KMS-11 (cell line): ENCODE measurements at regions not wholly inside any gene's neighbourhood (a gene's known extent, or its start where the extent isn't known, plus 50 kb on each side); places are given as distances from the start of the nearest gene placed in this dataset.

ENCODE experiments used
- H2AFZ ChIP-seq: fragments of 200-600 bp; sonication (generic); 2 replicates; pipeline ENCODE4 v1.6.1; 2016; ENCODE audit warnings: antibody characterized with exemption, mixed run types, low read depth
- H3K27ac ChIP-seq: fragments of 200-600 bp; sonication (generic); 2 replicates; pipeline ENCODE4 v1.6.1; 2016; ENCODE audit warnings: mild to moderate bottlenecking, mixed run types
- H3K27me3 ChIP-seq: fragments of 200-600 bp; sonication (generic); 2 replicates; pipeline ENCODE4 v1.6.1; 2017; ENCODE audit warnings: mild to moderate bottlenecking, low read depth, mixed run types, moderate library complexity; ENCODE audit not compliant: insufficient read depth
- H3K36me3 ChIP-seq: fragments of 200-600 bp; sonication (generic); 2 replicates; pipeline ENCODE4 v1.6.1; 2017; ENCODE audit warnings: mild to moderate bottlenecking, mixed run types; ENCODE audit not compliant: insufficient read depth
- H3K4me1 ChIP-seq: fragments of 200-600 bp; sonication (generic); 2 replicates; pipeline ENCODE4 v1.6.1; 2016; ENCODE audit warnings: mild to moderate bottlenecking, low read depth, mixed run types; ENCODE audit not compliant: poor library complexity, severe bottlenecking
- H3K4me2 ChIP-seq: fragments of 200-600 bp; sonication (generic); 2 replicates; pipeline ENCODE4 v1.7.0; 2016; ENCODE audit warnings: mild to moderate bottlenecking, mixed run types
- H3K4me3 ChIP-seq: fragments of 200-600 bp; sonication (generic); IDR thresholded peaks from 2 replicates; pipeline ENCODE4 v1.6.1; 2017; ENCODE audit warnings: low read depth, low read length, mixed read lengths; ENCODE audit not compliant: insufficient read depth
- H3K79me2 ChIP-seq: fragments of 200-600 bp; sonication (generic); 2 replicates; pipeline ENCODE4 v1.6.1; 2016; ENCODE audit warnings: low read depth, mixed run types; ENCODE audit not compliant: insufficient read depth
- H3K9ac ChIP-seq: fragments of 200-600 bp; sonication (generic); 2 replicates; pipeline ENCODE4 v1.6.1; 2016; ENCODE audit warnings: mild to moderate bottlenecking, mixed run types
- H4K20me1 ChIP-seq: fragments of 200-600 bp; sonication (generic); 2 replicates; pipeline ENCODE4 v1.6.1; 2016; ENCODE audit warnings: mild to moderate bottlenecking, mixed run types; ENCODE audit not compliant: insufficient read depth
- TF ChIP-seq, protein P1 (sequence below): fragments of 200-600 bp; sonication (generic); conservative IDR thresholded peaks from 2 replicates; pipeline ENCODE4 v1.6.1; 2017; ENCODE audit warnings: low read depth, mild to moderate bottlenecking, antibody characterized with exemption, low read length, moderate library complexity, mixed read lengths

DNA sequence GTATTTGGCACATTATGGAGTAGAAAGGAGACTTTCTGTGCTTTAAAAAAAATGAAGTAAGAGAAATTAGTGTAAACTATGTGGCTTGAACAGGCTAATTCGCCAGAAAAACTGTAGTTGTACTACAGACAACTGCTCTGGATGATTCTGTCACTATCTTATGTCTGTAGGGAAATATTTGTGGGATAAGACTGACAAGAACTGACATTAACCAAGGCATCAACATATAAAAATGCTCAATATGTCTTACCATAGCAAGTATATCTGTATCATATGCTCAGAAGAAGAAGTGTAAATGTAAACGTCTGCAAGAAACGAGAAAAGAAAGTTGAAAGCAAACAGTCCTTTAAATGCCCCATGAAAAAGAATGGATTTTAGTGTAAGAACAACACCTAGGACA, 1545.0 kb downstream of the CDH8 start:
- Histone ChIP-seq H3K27me3 (no peaks in the 10 kb centered on the region), H3K79me2 (no peaks in the 10 kb centered on the region), H3K4me1 (no peaks in the 10 kb centered on the region), H3K27ac (no peak overlapping the region), H3K4me3 (no peak overlapping the region), H4K20me1 (no peaks in the 10 kb centered on the region), H3K4me2 (no peak overlapping the region), H2AFZ (no peak overlapping the region), H3K36me3 (no peaks in the 10 kb centered on the region), H3K9ac (no peak overlapping the region)
- TF ChIP-seq, protein P1, sequence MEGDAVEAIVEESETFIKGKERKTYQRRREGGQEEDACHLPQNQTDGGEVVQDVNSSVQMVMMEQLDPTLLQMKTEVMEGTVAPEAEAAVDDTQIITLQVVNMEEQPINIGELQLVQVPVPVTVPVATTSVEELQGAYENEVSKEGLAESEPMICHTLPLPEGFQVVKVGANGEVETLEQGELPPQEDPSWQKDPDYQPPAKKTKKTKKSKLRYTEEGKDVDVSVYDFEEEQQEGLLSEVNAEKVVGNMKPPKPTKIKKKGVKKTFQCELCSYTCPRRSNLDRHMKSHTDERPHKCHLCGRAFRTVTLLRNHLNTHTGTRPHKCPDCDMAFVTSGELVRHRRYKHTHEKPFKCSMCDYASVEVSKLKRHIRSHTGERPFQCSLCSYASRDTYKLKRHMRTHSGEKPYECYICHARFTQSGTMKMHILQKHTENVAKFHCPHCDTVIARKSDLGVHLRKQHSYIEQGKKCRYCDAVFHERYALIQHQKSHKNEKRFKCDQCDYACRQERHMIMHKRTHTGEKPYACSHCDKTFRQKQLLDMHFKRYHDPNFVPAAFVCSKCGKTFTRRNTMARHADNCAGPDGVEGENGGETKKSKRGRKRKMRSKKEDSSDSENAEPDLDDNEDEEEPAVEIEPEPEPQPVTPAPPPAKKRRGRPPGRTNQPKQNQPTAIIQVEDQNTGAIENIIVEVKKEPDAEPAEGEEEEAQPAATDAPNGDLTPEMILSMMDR = no peak

DNA sequence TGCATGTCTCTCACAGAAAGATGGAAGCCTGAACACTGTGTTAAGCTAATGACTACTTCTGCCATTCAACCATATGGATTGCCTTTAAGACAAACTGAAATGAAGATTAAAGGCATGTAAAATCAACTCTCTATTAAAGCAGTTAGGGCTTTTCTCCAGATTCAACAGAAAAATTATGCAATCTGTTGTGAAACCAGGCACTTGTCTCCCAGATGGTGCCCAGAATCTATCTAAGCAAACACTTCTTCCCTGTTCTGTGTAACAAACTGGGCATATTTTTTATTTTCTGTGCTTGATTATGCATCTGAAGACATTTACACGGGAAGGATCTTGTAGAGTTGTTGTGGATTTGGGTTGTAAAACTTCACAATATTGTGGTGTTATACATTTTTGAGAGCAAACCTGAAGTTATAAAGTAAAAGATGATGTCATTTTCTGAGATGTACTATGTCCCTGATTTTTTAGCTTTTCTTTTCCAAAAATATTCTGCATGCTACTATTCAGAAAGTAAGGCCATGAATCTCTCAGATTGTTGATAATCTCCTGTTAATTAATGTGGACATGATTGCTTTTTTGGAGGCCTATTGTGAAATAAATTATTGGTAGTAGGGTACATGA, 1550.3 kb downstream of the CDH8 start:
- H3K79me2 ChIP-seq = no peaks in the 10 kb centered on the region
- no peaks in the 10 kb centered on the region for H3K4me1 ChIP-seq
- TF ChIP-seq, protein P1 = no peak
- no peak overlapping the region for H3K9ac ChIP-seq
- no peaks in the 10 kb centered on the region for H3K27me3 ChIP-seq
- H3K4me2 ChIP-seq = no peak overlapping the region
- H3K27ac ChIP-seq = no peak overlapping the region
- H2AFZ ChIP-seq = no peak overlapping the region
- no peak overlapping the region for H3K4me3 ChIP-seq
- no peaks in the 10 kb centered on the region for H3K36me3 ChIP-seq
- no peaks in the 10 kb centered on the region for H4K20me1 ChIP-seq

DNA sequence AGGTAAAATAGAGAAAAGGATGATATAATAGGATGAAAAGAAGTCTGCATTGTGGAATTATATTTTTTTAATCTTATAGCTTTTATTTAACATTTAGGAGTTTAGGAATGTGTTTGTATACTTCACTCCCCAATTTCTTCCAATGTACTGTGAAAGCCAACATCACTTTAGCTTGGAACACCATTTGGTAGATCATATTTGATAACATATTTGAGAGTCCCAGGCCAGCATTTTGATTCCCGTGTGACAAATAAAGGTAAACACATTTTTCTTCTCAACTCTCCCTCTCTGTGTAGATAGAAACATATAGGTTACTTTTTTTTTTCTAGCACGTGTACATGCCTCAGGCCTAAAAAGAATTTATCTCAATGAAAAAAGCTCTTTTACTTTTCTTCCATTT, 1551.3 kb downstream of the CDH8 start:
- no peaks in the 10 kb centered on the region for H3K79me2 ChIP-seq
- TF ChIP-seq, protein P1 = no peak
- H3K36me3 ChIP-seq = no peaks in the 10 kb centered on the region
- no peak overlapping the region for H3K9ac ChIP-seq
- H3K4me2 ChIP-seq = no peak overlapping the region
- no peaks in the 10 kb centered on the region for H3K4me1 ChIP-seq
- no peaks in the 10 kb centered on the region for H3K27me3 ChIP-seq
- H3K27ac ChIP-seq = no peak overlapping the region
- H3K4me3 ChIP-seq = no peak overlapping the region
- H2AFZ ChIP-seq = no peak overlapping the region
- no peaks in the 10 kb centered on the region for H4K20me1 ChIP-seq

DNA sequence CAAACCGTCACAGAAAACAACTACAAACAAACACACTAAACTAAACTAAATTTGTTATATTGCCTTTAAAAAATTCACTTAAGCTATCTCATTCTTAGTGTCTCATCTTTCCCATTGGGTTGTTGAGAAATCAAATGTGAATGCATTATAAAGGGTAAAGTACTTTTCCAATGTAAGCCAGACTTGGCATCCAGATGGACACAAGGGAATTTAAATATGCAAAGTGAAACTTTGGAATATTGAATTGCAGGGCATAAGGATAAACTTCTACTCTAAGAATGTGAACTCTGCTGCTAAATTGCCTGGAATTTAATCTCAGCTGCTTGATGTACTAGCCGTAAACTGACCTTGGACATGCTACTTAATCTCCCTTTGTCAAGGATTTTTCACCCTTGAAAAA, 1554.6 kb downstream of the CDH8 start:
- H3K4me3 ChIP-seq = no peak overlapping the region
- no peak overlapping the region for H3K4me2 ChIP-seq
- TF ChIP-seq, protein P1 = no peak
- no peaks in the 10 kb centered on the region for H3K27me3 ChIP-seq
- no peak overlapping the region for H2AFZ ChIP-seq
- H4K20me1 ChIP-seq = no peaks in the 10 kb centered on the region
- no peak overlapping the region for H3K9ac ChIP-seq
- no peaks in the 10 kb centered on the region for H3K36me3 ChIP-seq
- no peaks in the 10 kb centered on the region for H3K4me1 ChIP-seq
- no peaks in the 10 kb centered on the region for H3K79me2 ChIP-seq
- no peak overlapping the region for H3K27ac ChIP-seq
